Lower lobe of right lung (tissue), 2 donors: ENCODE measurements at regions not wholly inside any gene's neighbourhood (a gene's known extent, or its start where the extent isn't known, plus 50 kb on each side); places are given as distances from the start of the nearest gene placed in this dataset.

ENCODE experiments used
- ATAC-seq, 2 donors: fragments of 200-7000 bp; cut with Tn5 transposase; one replicate each; pipeline ENCODE4 v1.9.1; 2020 to 2022; ENCODE audit warnings: mild to moderate bottlenecking in 2 of 2, moderate library complexity in 2 of 2
- DNase-seq: peaks from one replicate; pipeline ENCODE4 v3.0.0-alpha.2; 2020
- H3K27ac ChIP-seq: fragments of 200-600 bp; one replicate; pipeline ENCODE4 v1.8.0; 2022
- H3K27me3 ChIP-seq: fragments of 200-600 bp; one replicate; pipeline ENCODE4 v1.8.0; 2022; ENCODE audit warnings: low read depth
- H3K36me3 ChIP-seq: fragments of 200-600 bp; one replicate; pipeline ENCODE4 v1.8.0; 2022; ENCODE audit warnings: mild to moderate bottlenecking
- H3K4me1 ChIP-seq: fragments of 200-600 bp; one replicate; pipeline ENCODE4 v1.8.0; 2022
- H3K4me3 ChIP-seq: fragments of 200-600 bp; one replicate; pipeline ENCODE4 v1.8.0; 2022; ENCODE audit warnings: mild to moderate bottlenecking
- H3K9me3 ChIP-seq: fragments of 200-600 bp; one replicate; pipeline ENCODE4 v1.8.0; 2022
- intact Hi-C: fragments of 100-400 bp; cut with DNase I; formaldehyde crosslinking; loops from one replicate; pipeline ENCODE4 v1.11.0; 2022
- TF ChIP-seq, protein P1 (sequence below): fragments of 200-600 bp; IDR thresholded peaks from one replicate; pipeline ENCODE4 v1.8.0; 2022; ENCODE audit warnings: antibody characterized with exemption, mild to moderate bottlenecking
- donor health status: DM: no; HTN: yes; CAD: no; lungs with severe emphysema.

DNA sequence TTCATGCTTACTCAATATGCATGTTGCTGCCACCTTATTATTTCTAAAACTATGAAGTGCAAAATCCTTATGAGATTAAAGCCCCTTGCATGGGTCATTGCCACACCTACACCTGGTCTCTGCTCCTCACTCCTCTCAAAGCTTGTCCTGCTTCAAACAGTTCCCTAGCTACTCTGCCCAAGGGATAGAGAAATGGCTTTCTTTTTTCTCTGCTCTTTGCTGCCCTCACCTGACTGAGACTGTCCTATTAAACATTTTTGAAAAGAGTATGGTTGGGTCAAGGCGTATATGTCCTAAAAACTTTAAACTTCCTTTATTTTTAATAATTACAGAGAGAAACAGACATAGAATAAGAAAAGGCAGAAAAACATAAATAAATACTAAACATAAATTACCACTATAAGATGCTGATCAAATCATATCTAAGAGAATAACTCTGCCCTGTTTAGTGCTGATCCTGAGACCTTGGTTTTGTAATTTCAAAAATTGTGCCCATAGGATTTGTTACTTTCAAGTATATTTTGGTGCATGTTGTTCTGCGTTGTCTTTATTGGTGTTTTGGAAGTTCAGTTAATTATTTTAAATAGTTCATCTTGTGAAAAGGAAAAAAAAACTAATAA is 704.9 kb upstream of the PABPC4L start:
- no peaks in the 10 kb centered on the region for H3K9me3 ChIP-seq
- H3K36me3 ChIP-seq, result no peaks in the 10 kb centered on the region
- no peaks in the 10 kb centered on the region for H3K27me3 ChIP-seq
- H3K4me3 ChIP-seq, result no peak overlapping the region
- H3K4me1 ChIP-seq, result no peaks in the 10 kb centered on the region
- DNase-seq (no peak), ATAC-seq (peak in 1 of 2 donors; percentile 36)
- no peak overlapping the region for H3K27ac ChIP-seq
- intact Hi-C loops, result no loop called here
- TF ChIP-seq, protein P1, sequence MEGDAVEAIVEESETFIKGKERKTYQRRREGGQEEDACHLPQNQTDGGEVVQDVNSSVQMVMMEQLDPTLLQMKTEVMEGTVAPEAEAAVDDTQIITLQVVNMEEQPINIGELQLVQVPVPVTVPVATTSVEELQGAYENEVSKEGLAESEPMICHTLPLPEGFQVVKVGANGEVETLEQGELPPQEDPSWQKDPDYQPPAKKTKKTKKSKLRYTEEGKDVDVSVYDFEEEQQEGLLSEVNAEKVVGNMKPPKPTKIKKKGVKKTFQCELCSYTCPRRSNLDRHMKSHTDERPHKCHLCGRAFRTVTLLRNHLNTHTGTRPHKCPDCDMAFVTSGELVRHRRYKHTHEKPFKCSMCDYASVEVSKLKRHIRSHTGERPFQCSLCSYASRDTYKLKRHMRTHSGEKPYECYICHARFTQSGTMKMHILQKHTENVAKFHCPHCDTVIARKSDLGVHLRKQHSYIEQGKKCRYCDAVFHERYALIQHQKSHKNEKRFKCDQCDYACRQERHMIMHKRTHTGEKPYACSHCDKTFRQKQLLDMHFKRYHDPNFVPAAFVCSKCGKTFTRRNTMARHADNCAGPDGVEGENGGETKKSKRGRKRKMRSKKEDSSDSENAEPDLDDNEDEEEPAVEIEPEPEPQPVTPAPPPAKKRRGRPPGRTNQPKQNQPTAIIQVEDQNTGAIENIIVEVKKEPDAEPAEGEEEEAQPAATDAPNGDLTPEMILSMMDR, result no peak

DNA sequence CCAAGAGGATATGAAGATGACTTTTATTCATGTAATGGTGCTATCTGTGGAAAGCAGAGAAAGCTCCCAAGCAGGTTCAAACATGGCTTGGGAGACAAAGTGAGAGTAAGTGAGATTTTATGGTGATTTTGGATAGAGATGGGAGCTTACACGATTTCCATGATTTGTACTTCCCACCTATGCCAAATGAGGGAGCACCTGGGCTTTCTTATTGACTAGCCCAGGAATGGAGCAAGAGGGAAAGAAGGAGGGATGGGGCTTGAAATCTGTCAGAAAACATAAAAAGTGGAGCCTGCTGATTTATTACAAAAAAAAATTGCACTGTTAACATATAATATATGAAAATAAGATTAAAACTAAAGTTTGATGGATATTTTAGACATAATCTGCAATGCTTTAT is 703.5 kb upstream of the PABPC4L start:
- ATAC-seq (no peak), DNase-seq (no peak)
- TF ChIP-seq, protein P1, result no peak
- H3K9me3 ChIP-seq, result no peaks in the 10 kb centered on the region
- H3K27me3 ChIP-seq, result no peaks in the 10 kb centered on the region
- no peak overlapping the region for H3K27ac ChIP-seq
- H3K36me3 ChIP-seq, result no peaks in the 10 kb centered on the region
- no peaks in the 10 kb centered on the region for H3K4me1 ChIP-seq
- H3K4me3 ChIP-seq, result no peak overlapping the region
- intact Hi-C loops, result no loop called here

DNA sequence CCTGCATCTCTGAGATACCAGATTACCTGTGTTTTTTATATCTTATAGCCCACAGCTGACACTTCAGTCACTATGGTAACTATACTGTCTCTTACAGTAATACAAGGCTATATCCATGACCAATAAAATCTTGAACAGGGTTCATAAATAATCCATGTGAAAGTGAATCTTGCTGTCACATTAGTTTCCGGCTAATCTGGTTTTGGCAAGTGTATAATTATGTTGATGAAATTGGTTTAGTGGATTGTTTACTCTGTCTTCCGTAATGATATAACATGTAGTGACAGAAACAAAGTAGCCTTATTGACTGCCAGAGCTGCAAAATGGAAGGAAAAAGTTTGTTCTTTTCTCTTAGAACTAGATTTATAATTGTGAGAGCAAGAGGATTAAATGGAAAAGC is 686.6 kb upstream of the PABPC4L start:
- intact Hi-C loops, result no loop called here
- TF ChIP-seq, protein P1, result no peak
- Histone ChIP-seq H3K9me3 (no peaks in the 10 kb centered on the region), H3K36me3 (no peaks in the 10 kb centered on the region), H3K4me3 (no peak overlapping the region), H3K27ac (no peak overlapping the region), H3K27me3 (no peaks in the 10 kb centered on the region), H3K4me1 (no peaks in the 10 kb centered on the region)
- DNase-seq (no peak), ATAC-seq (no peak)

DNA sequence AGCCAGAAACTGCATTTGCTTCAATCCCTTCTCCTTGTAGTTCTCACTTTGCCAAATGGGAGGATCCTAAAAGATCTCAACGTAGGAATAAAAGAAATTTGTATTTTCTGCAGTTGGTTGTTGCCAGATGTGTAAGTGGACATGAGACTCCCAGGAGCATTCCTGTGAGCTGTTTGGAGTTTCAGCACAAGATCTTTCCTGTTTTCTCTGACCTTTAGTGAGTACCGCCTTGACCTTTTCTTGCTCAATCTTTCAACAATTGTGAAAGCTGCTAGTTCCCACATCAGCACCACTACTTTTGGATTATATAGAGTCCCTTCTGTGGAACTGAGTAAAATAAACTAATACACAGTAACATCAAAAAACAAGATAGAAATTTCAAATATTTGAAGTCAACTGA is 683.8 kb upstream of the PABPC4L start:
- TF ChIP-seq, protein P1, result no peak

DNA sequence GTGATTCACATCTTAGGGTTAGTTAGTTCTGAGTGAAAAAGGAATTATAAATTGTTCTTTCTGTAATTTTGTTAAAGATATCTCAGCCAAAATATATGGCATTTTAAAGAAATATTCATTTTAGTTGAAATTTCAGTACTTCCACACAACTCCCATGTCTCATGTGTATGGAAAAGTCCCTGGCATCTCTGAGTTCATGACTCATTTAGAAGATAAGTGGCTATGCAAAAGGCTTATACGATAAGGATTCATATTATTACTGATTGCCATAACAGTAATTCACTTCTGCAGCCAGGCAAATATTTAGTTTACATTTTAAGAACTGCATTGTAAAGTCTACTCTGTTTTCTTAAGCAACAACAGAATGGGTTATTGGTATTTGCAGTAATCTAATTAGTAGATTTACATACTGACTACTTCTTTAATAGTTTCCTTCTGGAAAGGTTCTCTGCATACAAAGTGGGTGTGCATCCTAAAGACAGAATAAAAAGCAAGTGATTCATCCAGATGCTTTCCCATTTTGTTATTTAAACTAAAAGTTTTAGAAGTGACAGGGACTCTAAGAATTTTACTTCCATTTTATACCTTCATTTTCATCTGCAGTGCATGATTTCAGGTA is 682.4 kb upstream of the PABPC4L start:
- no peaks in the 10 kb centered on the region for H3K4me1 ChIP-seq
- intact Hi-C loops, result no loop called here
- no peak overlapping the region for H3K27ac ChIP-seq
- no peaks in the 10 kb centered on the region for H3K9me3 ChIP-seq
- DNase-seq, result no peak
- no peaks in the 10 kb centered on the region for H3K36me3 ChIP-seq
- H3K4me3 ChIP-seq, result no peak overlapping the region
- TF ChIP-seq, protein P1, result no peak
- ATAC-seq, result no peak
- H3K27me3 ChIP-seq, result no peaks in the 10 kb centered on the region

More for the DNA sequence above, 683.8 kb upstream of the PABPC4L start:
- Histone ChIP-seq H3K27me3 (no peaks in the 10 kb centered on the region), H3K27ac (no peak overlapping the region), H3K36me3 (no peaks in the 10 kb centered on the region), H3K9me3 (no peaks in the 10 kb centered on the region), H3K4me3 (no peak overlapping the region), H3K4me1 (no peaks in the 10 kb centered on the region)
- no peak for DNase-seq
- intact Hi-C loops, result no loop called here
- ATAC-seq, result no peak
